HFF-Myc (cell line): ENCODE measurements at regions not wholly inside any gene's neighbourhood (a gene's known extent, or its start where the extent isn't known, plus 50 kb on each side); places are given as distances from the start of the nearest gene placed in this dataset.

Experiments used
- DNase-seq: peaks from one replicate; pipeline ENCODE4 v3.0.0-alpha.2; 2011; ENCODE audit warnings: low read depth; ENCODE audit errors: extremely low read depth
- H3K4me3 ChIP-seq: replicated peaks from 2 replicates; pipeline ENCODE4 v1.5.1; 2011; ENCODE audit warnings: low read depth, mild to moderate bottlenecking, control low read depth, low read length
- CTCF ChIP-seq: IDR thresholded peaks from 2 replicates; pipeline ENCODE4 v1.5.1; 2012; ENCODE audit warnings: mild to moderate bottlenecking, low read depth, low read length, control low read depth; ENCODE audit errors: missing control alignments

GRCh38 chr9:135297456-135298075 lies 182.0 kb upstream of the PPP1R26 start:
- TF ChIP-seq CTCF = no peak
- H3K4me3 ChIP-seq = no peak overlapping the region
- no peak for DNase-seq

GRCh38 chr9:135299239-135299590 lies 180.4 kb upstream of the PPP1R26 start:
- H3K4me3 ChIP-seq = no peak overlapping the region
- TF ChIP-seq CTCF = no peak
- DNase-seq = no peak

GRCh38 chr9:135299651-135300345 lies 179.8 kb upstream of the PPP1R26 start:
- no peak for TF ChIP-seq CTCF
- no peak for DNase-seq
- H3K4me3 ChIP-seq = no peak overlapping the region

- TF ChIP-seq CTCF = no peak
- no peak for DNase-seq
- H3K4me3 ChIP-seq = no peak overlapping the region
Observed at GRCh38 chr9:135300346-135301141, 179.0 kb upstream of the PPP1R26 start.

- DNase-seq = no peak
- no peak for TF ChIP-seq CTCF
- no peak overlapping the region for H3K4me3 ChIP-seq
Observed at GRCh38 chr9:135301271-135302263, 178.0 kb upstream of the PPP1R26 start.
